ENCODE measurements at regions not wholly inside any gene's neighbourhood (a gene's known extent, or its start where the extent isn't known, plus 50 kb on each side); places are given as distances from the start of the nearest gene placed in this dataset.
"Not testable (repeated sequence)": the region's sequence is repeated elsewhere in the genome, so short reads cannot be mapped to it uniquely, and the experiment has no call there.

GRCh38 chr1:228555074-228555994, 68.2 kb downstream of the RNF187 start:
- Histone ChIP-seq H3K27ac (no peak overlapping the region), H3K9me3 (peaks cover 0 to 8% of the 10 kb centered on the region in 2 donors), H3K36me3 (no peaks in the 10 kb centered on the region), H3K4me3 (no peak overlapping the region), H3K27me3 (peaks cover 0 to 4% of the 10 kb centered on the region in 2 donors), H3K4me1 (no peaks in the 10 kb centered on the region)
- peak in 1 of 2 donors; percentile 12 for DNase-seq (ENCODE audit: low spot score in 2 of 2)
- TF ChIP-seq CTCF (IDR thresholded peaks at IDR 0.05), result no peak
- TF ChIP-seq POLR2A (IDR thresholded peaks at IDR 0.05), result no peak
- TF ChIP-seq POLR2AphosphoS5 (IDR thresholded peaks at IDR 0.05), result no peak
- intact Hi-C loops (cut with DNase I; ENCODE audit: low total_unique reads), result no loop called here

GRCh38 chr1:228556634-228557430, 69.7 kb downstream of the RNF187 start:
- intact Hi-C loops (cut with DNase I; ENCODE audit: low total_unique reads); DNase-seq (ENCODE audit: low spot score in 2 of 2); H3K9me3 ChIP-seq: not testable (repeated sequence)

More at GRCh38 chr1:228556634-228557430, 69.7 kb downstream of the RNF187 start:
- H3K27ac ChIP-seq, H3K4me3 ChIP-seq, H3K36me3 ChIP-seq, H3K4me1 ChIP-seq, H3K27me3 ChIP-seq: not testable (repeated sequence)

Measured in breast epithelium (tissue), 4 donors.